ENCODE measurements at regions not wholly inside any gene's neighbourhood (a gene's known extent, or its start where the extent isn't known, plus 50 kb on each side); places are given as distances from the start of the nearest gene placed in this dataset.

DNA sequence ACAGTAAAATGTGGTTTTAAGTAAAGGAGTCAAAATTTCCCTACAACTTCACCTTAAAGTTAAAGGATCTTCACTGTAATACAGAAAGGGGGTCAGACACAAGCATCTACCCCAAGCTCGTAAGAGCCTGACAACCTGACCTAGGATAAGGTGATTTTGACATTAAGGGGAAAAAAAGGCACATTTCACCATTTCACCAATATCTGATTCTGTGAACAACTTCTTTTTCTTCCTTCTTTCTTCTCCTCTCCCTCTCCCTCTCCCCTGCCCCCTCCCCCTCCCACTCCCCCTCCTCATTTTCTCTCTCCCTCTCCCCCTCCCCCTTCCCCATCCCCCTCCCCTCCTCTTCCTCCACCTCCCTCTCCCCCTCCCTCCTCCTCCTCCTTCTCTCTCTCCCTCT, 796.7 kb upstream of the ARGLU1 start:
- TF ChIP-seq, protein P1, sequence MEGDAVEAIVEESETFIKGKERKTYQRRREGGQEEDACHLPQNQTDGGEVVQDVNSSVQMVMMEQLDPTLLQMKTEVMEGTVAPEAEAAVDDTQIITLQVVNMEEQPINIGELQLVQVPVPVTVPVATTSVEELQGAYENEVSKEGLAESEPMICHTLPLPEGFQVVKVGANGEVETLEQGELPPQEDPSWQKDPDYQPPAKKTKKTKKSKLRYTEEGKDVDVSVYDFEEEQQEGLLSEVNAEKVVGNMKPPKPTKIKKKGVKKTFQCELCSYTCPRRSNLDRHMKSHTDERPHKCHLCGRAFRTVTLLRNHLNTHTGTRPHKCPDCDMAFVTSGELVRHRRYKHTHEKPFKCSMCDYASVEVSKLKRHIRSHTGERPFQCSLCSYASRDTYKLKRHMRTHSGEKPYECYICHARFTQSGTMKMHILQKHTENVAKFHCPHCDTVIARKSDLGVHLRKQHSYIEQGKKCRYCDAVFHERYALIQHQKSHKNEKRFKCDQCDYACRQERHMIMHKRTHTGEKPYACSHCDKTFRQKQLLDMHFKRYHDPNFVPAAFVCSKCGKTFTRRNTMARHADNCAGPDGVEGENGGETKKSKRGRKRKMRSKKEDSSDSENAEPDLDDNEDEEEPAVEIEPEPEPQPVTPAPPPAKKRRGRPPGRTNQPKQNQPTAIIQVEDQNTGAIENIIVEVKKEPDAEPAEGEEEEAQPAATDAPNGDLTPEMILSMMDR (conservative IDR thresholded peaks at IDR 0.05; ENCODE audit: low read length): no peak
- TF ChIP-seq EZH2phosphoT487 (IDR thresholded peaks at IDR 0.05; ENCODE audit: borderline replicate concordance): no peak
